ENCODE measurements at regions not wholly inside any gene's neighbourhood (a gene's known extent, or its start where the extent isn't known, plus 50 kb on each side); places are given as distances from the start of the nearest gene placed in this dataset.

DNA sequence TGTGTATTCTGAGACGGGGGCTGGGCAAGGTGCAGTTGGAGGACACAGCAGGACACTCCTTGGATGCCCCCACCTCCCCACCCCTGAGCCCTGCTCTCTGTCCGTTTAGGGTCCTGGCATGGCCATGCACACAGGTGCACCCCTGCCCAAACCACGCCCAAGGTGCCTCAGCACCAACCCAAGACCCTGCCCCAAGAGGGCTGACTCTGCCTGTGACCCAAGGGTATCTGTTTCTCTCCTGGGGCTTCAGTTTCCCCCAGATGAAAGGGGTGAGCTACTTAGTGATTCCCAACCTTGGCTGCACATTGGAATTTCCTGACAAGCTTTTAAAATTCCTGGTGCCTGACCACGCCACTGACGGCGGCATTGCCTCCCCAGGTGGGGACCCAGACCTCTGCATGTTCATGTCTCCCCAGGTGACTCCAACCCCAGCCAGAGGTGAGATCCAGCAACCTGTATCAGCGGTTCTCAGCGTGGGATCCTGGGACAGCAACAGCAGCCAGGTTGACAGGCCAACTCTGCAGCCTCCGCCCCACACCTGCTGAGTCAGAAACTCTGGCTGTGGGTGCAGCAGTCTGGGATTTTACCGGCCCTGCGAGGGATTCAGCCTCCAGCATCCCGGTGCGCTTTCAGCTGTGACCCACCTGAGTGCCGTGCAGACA is 483.4 kb downstream of the NPHP4 start:
- no peak overlapping the region for H3K27ac ChIP-seq (ENCODE audit: low read depth in 2 of 2, low read length in 2 of 2)
- no peaks in the 10 kb centered on the region for H3K27me3 ChIP-seq (ENCODE audit: control insufficient read depth, insufficient read depth, low read length)
- FAIRE-seq (no peak), DNase-seq (peak in 3 of 5 donors; percentile 21 to 68 (median 26))
- no peaks in the 10 kb centered on the region for H3K9me3 ChIP-seq (ENCODE audit: control insufficient read depth in 2 of 3, insufficient read depth in 1 of 3, low read length in 3 of 3)
- TF ChIP-seq, protein P1, sequence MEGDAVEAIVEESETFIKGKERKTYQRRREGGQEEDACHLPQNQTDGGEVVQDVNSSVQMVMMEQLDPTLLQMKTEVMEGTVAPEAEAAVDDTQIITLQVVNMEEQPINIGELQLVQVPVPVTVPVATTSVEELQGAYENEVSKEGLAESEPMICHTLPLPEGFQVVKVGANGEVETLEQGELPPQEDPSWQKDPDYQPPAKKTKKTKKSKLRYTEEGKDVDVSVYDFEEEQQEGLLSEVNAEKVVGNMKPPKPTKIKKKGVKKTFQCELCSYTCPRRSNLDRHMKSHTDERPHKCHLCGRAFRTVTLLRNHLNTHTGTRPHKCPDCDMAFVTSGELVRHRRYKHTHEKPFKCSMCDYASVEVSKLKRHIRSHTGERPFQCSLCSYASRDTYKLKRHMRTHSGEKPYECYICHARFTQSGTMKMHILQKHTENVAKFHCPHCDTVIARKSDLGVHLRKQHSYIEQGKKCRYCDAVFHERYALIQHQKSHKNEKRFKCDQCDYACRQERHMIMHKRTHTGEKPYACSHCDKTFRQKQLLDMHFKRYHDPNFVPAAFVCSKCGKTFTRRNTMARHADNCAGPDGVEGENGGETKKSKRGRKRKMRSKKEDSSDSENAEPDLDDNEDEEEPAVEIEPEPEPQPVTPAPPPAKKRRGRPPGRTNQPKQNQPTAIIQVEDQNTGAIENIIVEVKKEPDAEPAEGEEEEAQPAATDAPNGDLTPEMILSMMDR (IDR thresholded peaks at IDR 0.05; ENCODE audit: borderline replicate concordance, extremely low read depth, insufficient read depth) = no peak
- intact Hi-C loops (cut with DNase I) = no loop called here
- no peaks in the 10 kb centered on the region for H3K36me3 ChIP-seq (ENCODE audit: control insufficient read depth in 2 of 3, insufficient read depth in 3 of 3, low read length in 3 of 3)
- peaks cover 0 to 6% (median 0%) of the 10 kb centered on the region in 3 donors for H3K4me1 ChIP-seq (ENCODE audit: control insufficient read depth in 2 of 3, insufficient read depth in 2 of 3, low read depth in 1 of 3, low read length in 3 of 3)
- no peak overlapping the region for H3K4me3 ChIP-seq (ENCODE audit: low read length in 3 of 3)
- H3K9ac ChIP-seq (ENCODE audit: low read length in 3 of 3) = no peak overlapping the region

- no peak for FAIRE-seq
- Histone ChIP-seq H3K27ac (ENCODE audit: low read depth in 2 of 2, low read length in 2 of 2) (no peak overlapping the region), H3K4me1 (ENCODE audit: control insufficient read depth in 2 of 3, insufficient read depth in 2 of 3, low read depth in 1 of 3, low read length in 3 of 3) (no peaks in the 10 kb centered on the region), H3K9ac (ENCODE audit: low read length in 3 of 3) (no peak overlapping the region), H3K36me3 (ENCODE audit: control insufficient read depth in 2 of 3, insufficient read depth in 3 of 3, low read length in 3 of 3) (no peaks in the 10 kb centered on the region), H3K9me3 (ENCODE audit: control insufficient read depth in 2 of 3, insufficient read depth in 1 of 3, low read length in 3 of 3) (no peaks in the 10 kb centered on the region), H3K27me3 (ENCODE audit: control insufficient read depth, insufficient read depth, low read length) (no peaks in the 10 kb centered on the region), H3K4me3 (ENCODE audit: low read length in 3 of 3) (no peak overlapping the region)
- DNase-seq = peak in 1 of 5 donors; percentile 63
- intact Hi-C loops (cut with DNase I) = no loop called here
- TF ChIP-seq, protein P1 (IDR thresholded peaks at IDR 0.05; ENCODE audit: borderline replicate concordance, extremely low read depth, insufficient read depth) = no peak
Measured at GRCh38 chr1:5507340-5507739, 484.9 kb downstream of the NPHP4 start.

- intact Hi-C loops (cut with DNase I) = no loop called here
- no peak overlapping the region for H3K4me3 ChIP-seq (ENCODE audit: low read length in 3 of 3)
Measured at GRCh38 chr1:5506634-5507033, 485.6 kb downstream of the NPHP4 start.

More at GRCh38 chr1:5506634-5507033, 485.6 kb downstream of the NPHP4 start:
- DNase-seq = peak in 1 of 5 donors; percentile 61
- TF ChIP-seq, protein P1 (IDR thresholded peaks at IDR 0.05; ENCODE audit: borderline replicate concordance, extremely low read depth, insufficient read depth) = no peak
- no peak overlapping the region for H3K9ac ChIP-seq (ENCODE audit: low read length in 3 of 3)
- no peaks in the 10 kb centered on the region for H3K4me1 ChIP-seq (ENCODE audit: control insufficient read depth in 2 of 3, insufficient read depth in 2 of 3, low read depth in 1 of 3, low read length in 3 of 3)
- no peaks in the 10 kb centered on the region for H3K27me3 ChIP-seq (ENCODE audit: control insufficient read depth, insufficient read depth, low read length)
- H3K27ac ChIP-seq (ENCODE audit: low read depth in 2 of 2, low read length in 2 of 2) = no peak overlapping the region
- no peaks in the 10 kb centered on the region for H3K9me3 ChIP-seq (ENCODE audit: control insufficient read depth in 2 of 3, insufficient read depth in 1 of 3, low read length in 3 of 3)
- FAIRE-seq = no peak
- H3K36me3 ChIP-seq (ENCODE audit: control insufficient read depth in 2 of 3, insufficient read depth in 3 of 3, low read length in 3 of 3) = no peaks in the 10 kb centered on the region
